Activated T-cell treated with anti-CD3 and anti-CD28 coated beads for 48 hours (primary cell): ENCODE measurements at regions not wholly inside any gene's neighbourhood (a gene's known extent, or its start where the extent isn't known, plus 50 kb on each side); places are given as distances from the start of the nearest gene placed in this dataset.
"Not testable (repeated sequence)": the region's sequence is repeated elsewhere in the genome, so short reads cannot be mapped to it uniquely, and the experiment has no call there.

Experiments
- DNase-seq: peaks from one replicate; pipeline ENCODE4 v3.0.0-alpha.2; 2020; ENCODE audit warnings: low read depth

GRCh38 chr6:112511441-112511840 lies 164.3 kb downstream of the RFPL4B start:
- no peak for DNase-seq

- DNase-seq: no peak
These were observed 166.0 kb downstream of the RFPL4B start for GRCh38 chr6:112513175-112513574.

- no peak for DNase-seq
These were observed 175.5 kb downstream of the RFPL4B start for GRCh38 chr6:112522587-112522986.

GRCh38 chr6:112524071-112524470 lies 176.9 kb downstream of the RFPL4B start:
- DNase-seq: no peak

- DNase-seq: no peak
These were observed 178.6 kb downstream of the RFPL4B start for GRCh38 chr6:112525749-112526148.

- no peak for DNase-seq
These were observed 179.5 kb downstream of the RFPL4B start for GRCh38 chr6:112526594-112526993.

- not testable (repeated sequence) for DNase-seq
These were observed 181.2 kb downstream of the RFPL4B start for GRCh38 chr6:112528306-112528705.

GRCh38 chr6:112535816-112536215 lies 188.7 kb downstream of the RFPL4B start:
- DNase-seq: no peak

- DNase-seq: no peak
These were observed 192.2 kb downstream of the RFPL4B start for GRCh38 chr6:112539355-112539754.

GRCh38 chr6:112541847-112542246 lies 194.7 kb downstream of the RFPL4B start:
- not testable (repeated sequence) for DNase-seq

GRCh38 chr6:112547321-112548085 lies 200.4 kb downstream of the RFPL4B start:
- not testable (repeated sequence) for DNase-seq

- no peak for DNase-seq
These were observed 202.6 kb downstream of the RFPL4B start for GRCh38 chr6:112549749-112550148.

GRCh38 chr6:112557435-112557834 lies 210.3 kb downstream of the RFPL4B start:
- DNase-seq: no peak

GRCh38 chr6:112557961-112558360 lies 210.8 kb downstream of the RFPL4B start:
- no peak for DNase-seq

- no peak for DNase-seq
These were observed 213.5 kb downstream of the RFPL4B start for GRCh38 chr6:112560651-112561050.

- DNase-seq: no peak
These were observed 215.4 kb downstream of the RFPL4B start for GRCh38 chr6:112562301-112563231.

- DNase-seq: no peak
These were observed 216.2 kb downstream of the RFPL4B start for GRCh38 chr6:112563368-112563767.

GRCh38 chr6:112568066-112568465 lies 220.9 kb downstream of the RFPL4B start:
- DNase-seq: no peak

GRCh38 chr6:112571488-112572270 lies 224.5 kb downstream of the RFPL4B start:
- no peak for DNase-seq

- no peak for DNase-seq
These were observed 227.1 kb downstream of the RFPL4B start for GRCh38 chr6:112574190-112574589.

GRCh38 chr6:112575309-112575834 lies 228.2 kb downstream of the RFPL4B start:
- no peak for DNase-seq

GRCh38 chr6:112576423-112576822 lies 229.3 kb downstream of the RFPL4B start:
- DNase-seq: no peak
